Stimulated activated CD4-positive, alpha-beta T cell treated with anti-CD3 and anti-CD28 coated beads, Interleukin-12 subunit alpha, Interleukin-12 subunit beta, amount 100 ng/mL, for 24 hours (primary cell): ENCODE measurements at regions not wholly inside any gene's neighbourhood (a gene's known extent, or its start where the extent isn't known, plus 50 kb on each side); places are given as distances from the start of the nearest gene placed in this dataset.

Experiments
- DNase-seq, 2 experiments: peaks; one replicate each; pipeline ENCODE4 v3.0.0-alpha.2; 2020; ENCODE audit warnings: low read depth in 2 of 2

DNA sequence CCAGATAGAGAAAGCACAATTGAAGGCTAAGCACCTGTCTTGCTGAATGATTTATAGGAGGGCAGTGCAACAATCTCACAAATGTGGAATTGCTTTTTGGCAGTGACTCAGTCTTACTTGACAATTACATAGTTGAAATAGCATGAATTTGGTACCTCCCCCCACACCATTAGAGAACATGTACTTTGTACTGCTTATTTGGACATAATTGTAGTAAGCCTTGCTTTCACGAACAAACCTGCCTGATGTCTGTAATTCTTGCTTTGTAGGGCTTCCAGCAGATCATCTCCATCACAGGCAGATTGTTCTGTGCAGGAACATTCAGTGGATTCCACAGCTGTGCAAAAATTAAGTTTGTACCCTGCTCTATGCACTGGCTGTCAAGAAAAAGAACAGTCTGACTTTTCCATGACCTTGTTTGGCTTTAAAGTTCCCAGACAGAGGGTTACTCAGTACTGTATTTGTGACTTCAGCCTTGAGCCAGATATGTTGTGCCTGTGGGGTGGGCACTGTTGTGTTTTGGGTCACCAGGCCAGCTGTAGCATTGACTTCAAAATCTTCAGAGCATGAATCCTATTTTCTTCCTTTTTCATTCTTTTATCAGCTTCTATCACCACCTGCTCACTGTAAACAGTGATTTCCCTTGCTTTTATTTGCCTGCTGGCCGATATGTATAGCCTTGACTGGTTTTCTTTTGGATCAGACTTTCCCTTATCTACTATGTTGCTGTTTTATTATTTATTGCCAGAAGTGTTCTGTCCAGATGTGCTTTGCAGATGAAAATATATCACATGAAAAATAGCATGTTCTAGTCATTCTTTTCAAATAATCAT, 941.0 kb upstream of the CHORDC1 start:
- DNase-seq, result no peak

DNA sequence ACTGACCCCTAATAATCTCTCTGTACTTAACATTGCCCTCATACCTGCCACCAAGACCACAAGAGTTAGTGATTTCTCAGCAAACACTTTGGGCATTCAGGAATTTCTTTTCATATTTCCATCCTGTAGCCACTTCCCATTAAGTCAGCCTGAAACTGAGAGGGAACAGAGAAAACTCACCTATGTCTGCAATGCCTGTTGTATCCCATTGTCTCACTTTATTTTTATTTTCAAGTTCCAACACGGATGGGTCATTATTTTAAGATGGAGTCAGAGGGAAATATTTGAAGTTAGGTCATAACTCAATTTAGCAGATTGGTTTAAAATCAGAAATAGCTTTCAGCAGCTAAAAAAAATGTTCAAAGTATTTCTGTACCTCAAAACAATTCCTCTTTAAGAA, 937.8 kb upstream of the CHORDC1 start:
- no peak for DNase-seq

DNA sequence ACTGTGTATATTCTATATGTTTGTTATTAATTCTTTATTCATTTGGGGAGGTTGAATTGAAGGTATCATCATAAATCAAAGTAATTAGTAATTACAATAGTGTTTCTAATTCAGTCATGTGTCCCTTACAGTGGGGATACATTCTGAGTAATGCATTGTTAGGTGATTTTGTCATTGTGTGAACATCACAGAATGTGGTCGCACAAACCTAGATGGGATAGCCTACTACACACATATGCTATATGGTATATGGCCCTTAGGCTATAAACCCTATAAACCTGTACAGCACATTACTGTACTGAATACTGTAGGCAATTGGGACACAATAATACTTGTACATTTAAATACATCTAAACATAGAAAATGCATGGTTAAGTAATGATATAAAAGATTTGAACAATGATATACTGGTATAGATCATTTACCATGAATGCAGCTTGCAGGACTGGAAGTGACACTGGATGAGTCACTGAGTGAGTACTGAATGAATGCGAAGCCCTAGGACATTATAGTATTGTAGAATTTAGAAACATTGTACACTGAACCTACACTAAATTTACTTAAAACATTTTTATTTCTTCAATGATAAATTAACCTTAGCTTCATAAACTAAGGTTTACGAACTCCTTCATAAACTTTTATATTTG, 936.2 kb upstream of the CHORDC1 start:
- DNase-seq, result no peak

DNA sequence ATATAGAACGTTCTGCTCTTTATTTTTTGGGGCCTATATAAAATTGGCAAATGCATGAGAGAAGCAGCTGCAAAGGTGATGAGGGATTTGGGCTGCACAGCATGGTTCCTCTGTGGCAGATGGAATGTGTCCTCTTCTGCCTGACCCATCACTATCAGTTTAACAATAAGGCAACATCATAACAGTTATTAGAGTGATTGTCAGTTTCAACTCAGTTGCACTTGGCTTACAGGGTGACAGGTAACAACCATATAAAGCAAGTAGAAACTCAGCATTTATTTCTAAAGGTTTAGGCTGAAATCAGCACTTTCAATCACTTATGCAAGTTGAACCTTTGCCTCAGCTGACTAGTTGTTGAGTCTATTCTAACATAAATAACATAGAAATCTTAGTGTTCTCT, 935.4 kb upstream of the CHORDC1 start:
- DNase-seq, result no peak

DNA sequence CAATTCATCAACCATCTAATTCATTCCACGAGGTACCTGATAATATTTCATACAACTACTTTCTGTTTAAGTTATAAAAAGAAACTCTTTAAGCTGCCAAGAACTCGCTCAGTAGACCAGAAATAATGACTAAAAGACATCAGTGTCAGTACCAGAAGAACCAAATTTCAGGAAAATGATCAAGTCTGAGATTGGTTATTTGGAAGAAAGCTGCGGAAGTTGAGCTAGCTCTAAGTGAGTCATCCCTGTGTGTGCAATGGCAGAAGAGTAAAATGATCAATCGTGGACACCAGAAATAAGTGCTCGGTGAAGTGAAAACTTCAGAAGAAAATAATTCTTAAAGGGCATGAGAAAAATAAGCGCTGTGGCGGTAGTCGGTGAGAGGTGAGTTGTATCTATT, 933.2 kb upstream of the CHORDC1 start:
- no peak for DNase-seq

DNA sequence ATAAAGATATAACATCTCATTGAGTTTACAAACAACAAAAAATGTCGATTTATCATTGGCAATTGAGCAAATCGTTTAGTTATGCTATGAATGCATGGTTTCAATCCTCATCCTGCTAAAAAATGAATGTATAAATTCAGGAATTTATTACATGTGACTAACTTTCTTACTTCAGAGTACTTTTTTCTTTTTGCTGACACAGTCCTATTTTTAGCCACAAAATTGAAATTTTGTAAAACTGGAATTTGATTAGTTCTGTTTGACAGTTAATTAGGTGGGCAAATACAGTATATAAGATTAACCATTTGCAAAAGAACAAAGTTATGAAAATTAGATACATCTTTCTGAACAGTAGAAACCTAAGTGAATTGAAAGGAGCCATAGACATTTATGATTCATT, 925.0 kb upstream of the CHORDC1 start:
- DNase-seq, result no peak

DNA sequence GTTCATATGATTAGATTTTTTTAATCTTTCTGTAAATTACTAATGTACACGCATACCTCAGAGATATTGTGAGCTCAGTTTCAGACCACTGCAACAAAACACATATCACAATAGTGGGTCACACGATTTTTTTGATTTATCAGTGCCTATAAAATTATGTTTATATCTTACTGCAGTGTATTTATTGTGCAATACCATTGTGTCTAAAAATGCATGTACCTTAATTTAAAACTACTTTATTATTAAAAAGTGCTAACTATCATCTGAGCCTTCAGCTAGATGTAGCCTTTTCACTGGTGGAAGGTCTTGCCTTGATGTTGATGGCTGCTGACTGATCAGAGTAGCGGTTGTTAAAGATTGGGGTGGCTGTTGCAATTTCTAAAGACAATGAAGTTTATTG, 918.8 kb upstream of the CHORDC1 start:
- DNase-seq, result no peak

DNA sequence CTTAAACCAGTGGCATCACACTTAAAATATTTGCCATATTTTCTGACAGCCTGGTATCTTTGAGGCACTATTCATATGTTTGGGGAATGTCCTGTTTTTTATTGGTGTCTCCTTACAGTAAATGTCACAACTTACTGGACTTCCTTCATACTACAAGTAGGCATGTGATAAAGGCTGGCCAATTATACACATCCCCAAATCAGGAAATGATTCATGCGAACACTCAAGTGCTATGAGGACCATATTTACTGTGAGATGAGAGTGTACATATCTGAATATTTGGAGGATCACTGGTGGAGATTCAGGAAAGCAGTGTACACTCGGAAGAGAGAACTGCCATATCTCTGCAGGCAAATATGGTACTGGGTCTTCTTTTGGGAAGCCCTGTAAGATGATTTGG, 913.8 kb upstream of the CHORDC1 start:
- DNase-seq, result no peak

DNA sequence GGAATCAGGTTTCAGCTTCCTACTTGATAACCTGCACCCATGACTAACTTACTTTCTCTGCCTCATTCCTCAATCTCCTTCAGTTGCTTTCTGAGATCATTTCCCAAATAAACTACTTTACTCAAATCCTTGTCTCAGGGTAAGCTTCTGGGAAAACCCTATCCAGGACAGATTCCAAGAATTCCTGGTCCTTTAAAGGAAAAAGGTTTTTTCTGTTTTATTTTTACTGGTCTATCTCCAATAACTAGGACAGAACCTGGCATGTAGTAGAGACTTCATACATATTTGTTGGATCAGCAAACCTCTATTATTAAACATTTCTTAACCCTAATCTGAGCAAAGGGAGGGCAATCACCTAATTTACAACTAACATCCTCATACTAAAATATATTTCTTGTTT, 910.5 kb upstream of the CHORDC1 start:
- DNase-seq, result no peak

DNA sequence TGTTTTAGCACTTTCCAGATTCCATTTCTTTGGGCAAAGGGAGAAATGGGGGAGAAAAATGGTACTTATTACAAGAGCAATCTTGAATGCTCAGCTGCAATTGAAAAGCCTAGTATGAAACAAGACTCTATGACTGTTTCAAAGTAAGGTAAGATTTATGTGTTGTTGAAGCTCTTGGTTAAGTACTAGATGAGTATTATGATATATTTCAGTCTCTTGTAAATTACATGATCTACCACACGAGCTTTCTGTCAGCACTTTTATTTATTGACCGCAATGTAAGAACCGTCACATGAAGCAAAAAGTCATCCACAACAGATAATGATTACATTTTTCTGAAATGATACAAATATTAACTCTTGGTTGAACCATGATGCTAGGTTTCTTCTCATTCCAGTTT, 906.7 kb upstream of the CHORDC1 start:
- no peak for DNase-seq

DNA sequence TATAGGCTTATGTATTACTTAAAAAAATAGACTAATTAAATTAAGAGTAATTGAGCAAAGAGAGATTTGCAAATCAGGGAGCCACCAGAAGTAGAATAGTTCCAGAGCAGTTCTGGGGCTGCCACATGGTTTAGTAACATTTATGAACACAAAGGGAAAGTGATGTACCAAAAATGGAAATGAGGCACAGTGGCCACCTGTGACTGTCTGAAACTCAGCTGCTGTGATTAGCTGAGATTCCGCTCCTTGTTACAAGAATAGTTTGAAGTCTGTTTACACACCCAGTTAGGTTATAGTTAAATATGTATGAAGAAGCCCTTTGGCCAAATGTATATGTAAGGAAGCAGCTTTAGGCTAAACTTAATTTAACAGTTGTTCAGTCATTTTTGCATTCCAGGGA, 901.5 kb upstream of the CHORDC1 start:
- DNase-seq, result no peak

DNA sequence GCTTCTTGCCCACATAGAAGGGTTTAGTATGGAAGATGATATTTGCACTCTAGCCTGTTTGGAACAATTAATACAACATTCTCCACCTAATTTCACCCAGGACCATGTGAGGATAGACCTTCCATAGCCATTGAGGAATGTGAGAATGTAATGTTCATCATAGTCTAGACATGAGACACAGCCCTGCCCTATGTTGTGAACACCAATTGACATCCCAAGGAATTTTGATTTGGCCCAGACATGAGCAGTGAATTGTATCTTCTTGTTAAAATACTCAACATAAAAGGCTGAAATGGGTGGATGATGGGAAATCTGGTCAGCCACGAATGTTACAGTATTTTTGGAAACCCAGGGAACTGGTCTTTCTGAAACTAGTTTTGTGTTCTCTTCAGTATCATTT, 892.3 kb upstream of the CHORDC1 start:
- DNase-seq, result no peak

DNA sequence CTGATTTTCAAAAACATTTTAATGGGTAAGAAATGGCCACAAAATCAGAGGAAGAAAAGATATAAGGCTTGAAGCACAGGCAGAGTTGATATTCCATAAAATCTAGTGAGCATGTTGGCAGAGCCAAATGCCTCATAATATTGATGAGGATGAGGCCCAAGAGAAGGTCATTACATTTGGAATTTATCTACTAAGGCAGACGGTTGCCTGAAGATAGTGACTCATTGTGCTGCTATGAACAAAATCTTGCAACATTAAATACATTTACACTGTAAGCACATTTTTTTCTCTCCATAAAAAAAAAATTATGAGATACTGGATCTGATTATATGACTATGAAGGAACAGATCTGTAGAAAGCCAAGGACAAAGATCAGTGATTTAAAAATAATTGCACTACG, 881.4 kb upstream of the CHORDC1 start:
- no peak for DNase-seq

DNA sequence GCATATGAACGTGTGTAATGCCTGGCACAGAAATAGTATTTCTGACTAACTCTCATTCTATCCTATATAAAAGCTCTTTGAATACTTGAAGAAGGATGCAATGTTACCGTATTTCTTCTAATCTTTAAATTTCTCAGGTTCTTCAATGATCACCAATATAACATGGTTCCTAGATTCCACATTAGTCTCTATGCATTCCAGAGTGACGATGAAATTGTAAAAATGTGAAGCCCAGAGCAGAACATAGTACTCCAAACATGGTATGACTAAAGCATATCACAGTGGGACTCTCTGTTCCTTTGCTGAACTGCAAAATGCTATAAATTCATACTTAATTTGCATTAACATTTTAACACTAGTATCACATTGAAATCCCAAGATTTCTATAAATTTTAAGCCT, 877.6 kb upstream of the CHORDC1 start:
- no peak for DNase-seq

DNA sequence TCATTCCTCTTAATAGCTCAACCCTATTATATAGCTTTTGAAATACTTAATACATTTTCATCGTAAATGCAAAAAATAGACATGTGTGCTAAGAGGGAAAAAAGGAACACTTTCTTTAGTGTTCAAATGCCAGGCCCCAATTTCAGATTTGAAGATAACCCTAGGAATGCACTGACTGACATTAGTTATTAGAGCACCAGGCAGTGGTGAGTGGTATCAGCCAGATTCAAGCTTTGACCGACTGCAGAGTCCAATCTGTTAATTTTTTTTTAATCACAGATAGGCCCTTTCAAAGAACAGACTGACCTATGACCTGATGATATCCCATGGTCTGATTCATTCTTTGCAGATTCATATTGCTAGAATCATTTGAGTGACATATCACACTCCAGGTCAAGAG, 874.2 kb upstream of the CHORDC1 start:
- no peak for DNase-seq

DNA sequence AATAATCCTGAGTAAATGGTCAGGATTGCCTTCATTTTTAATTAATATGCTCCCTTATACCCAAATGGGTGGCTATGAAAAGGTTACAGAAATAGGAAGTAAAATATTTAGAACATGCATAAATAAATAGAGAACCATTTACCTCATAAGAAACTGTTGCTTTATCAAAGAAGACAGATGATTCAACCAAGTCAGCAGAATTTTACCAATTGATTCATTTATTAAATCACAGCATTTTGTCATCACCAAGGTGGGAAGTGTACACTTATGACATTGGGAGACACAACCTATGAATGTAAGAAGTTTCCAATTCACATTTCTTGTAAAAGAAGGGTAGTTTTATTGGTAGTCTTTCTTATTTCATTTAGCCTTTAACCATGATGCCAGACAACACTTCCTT, 870.3 kb upstream of the CHORDC1 start:
- DNase-seq, result no peak

DNA sequence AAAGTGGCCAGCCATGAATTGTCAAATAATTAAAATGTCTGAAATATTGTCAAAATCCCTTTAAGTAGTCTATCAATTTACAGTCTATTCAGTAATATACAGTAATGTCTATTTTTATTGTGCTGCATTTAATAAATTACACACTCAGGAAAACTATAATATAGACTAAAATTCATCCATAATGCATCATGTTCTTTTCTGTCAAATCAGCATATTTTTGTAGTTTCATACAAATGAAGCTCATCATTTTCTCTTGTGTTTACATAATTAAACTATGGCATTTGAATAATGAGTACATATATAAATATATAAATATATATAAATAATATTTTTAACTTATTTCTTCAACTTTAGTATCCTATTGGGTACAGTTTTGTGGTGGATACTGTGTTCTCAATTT, 868.7 kb upstream of the CHORDC1 start:
- DNase-seq, result no peak

DNA sequence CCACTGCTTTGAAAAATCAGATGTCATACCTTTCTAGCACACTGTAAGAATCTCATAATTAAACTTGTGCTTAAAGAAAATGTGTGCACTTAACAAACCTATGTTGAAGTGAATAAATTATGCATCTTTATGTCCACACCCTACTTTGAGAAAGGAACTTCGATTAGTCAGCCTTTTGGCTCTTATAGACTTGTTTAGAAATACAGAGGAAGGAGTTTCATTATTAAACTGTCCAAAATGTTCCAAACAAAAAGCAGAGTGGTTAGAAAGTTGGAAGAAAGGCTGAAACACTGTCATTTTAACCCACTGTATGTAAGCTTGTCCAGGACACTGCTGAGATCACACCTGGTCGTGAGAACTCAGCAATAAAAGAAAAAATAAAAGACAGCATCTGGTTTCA, 863.2 kb upstream of the CHORDC1 start:
- no peak for DNase-seq

DNA sequence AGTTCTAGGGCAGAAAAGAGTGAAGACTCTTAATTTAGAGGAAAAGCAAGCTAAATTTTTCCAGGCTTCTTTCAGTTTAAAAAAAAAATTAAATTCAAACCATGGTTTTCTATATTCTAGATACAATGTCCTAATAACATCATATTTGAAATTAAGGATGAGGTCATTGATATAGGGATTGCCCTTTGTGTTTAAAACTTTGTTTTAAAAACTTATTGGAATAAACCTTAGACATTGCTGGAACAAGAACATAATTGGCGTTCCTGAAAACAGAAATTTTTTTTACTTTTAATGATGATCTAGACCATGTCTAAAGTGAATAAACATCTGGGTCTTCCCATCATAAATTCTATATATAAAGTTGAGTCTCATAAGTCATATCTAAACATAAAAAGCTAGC, 859.4 kb upstream of the CHORDC1 start:
- DNase-seq, result no peak

DNA sequence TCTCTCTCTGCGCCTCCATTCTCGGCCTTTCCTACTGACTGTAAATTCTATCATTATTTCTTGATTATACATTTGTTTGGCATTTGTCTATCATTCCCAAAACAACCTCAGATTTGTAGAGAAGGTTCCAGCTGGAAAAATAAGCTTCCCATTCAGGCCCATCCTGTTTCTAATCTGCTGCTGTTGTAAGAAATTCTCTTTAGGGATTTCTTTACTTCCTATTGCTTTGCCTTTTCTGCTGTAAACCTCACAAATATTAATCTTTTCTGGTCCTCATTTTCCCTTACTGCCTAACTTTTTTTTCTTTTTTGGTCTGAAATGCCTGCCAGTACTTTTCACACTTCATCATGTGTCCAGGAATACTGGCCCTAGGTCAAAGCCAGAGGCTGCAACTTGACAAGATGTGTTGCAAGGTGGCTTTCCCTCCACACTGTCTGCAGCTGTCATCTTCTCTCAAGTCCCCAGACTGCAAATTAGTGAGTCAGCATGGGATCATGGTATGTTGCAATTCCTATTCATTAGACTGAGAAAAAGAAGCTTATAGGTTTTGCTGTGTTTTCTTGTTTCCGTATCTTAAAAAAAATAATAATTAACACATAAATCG, 858.7 kb upstream of the CHORDC1 start:
- no peak for DNase-seq

DNA sequence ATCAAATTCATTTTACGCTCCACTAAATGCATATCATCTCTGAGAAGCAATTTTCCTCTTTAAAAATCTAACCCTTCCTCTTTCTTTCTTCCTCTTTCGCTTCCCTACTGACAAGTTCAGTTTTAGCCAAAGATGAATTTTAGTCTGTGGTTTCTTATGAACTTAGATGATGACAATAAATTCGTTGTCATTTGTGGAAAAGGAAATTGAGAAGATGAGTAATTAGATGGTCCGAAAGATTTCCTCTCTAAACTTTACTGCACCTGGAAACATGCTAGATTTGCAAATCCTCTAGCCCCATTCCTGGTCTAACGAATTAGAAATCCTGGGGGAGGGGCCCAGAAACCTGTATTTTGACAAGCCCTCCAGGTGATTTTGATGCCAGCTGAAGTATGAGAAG, 855.4 kb upstream of the CHORDC1 start:
- DNase-seq, result no peak

DNA sequence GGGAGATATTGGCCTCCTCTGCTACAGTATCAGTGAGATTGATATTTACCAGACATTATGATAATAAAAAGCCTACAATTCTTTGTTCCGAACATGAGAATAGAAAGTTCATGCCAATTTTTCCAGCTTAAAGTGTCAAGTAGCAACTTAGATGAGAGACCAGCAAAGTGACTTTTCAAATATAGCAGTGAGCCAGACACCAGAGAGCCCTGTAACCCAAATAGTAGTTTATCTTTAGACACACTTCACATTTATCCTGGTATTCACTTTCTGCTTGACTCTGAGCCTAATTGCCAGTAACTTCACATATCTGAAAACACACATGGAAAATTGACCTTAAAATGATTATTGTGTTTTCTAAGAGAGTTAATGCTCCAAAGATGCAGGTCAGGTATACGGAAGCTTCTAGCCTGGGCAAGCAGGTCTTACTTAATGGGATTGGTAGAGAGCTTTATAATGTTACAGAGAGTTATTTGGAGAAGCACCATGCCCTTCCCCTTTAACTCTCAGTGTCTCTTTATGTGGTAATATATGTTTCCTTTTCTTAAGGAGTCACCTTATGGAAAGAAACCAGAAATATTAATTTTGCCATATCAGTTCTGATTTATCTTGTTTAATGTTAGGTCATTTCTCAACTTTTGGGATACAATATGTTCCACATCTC, 852.3 kb upstream of the CHORDC1 start:
- no peak for DNase-seq

DNA sequence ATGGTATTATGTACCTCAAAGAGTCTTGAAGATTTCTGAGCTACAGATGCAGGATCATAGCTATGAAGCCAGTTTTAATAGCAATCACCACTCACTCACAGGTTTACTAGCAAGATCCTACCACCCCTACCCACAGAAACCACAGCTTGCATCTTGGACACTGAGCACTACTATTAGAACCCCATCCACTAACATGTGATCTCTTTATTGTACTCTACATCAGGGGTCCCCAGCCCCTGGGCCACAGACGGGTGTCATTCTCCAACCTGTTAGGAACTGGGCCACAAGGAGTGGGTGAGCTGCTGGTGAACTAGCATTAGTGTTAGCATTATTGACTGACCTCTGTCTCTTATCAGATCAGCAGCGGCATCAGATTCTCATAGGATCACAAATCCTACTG, 844.8 kb upstream of the CHORDC1 start:
- DNase-seq, result no peak
